GM12878 (cell line): ENCODE measurements at regions not wholly inside any gene's neighbourhood (a gene's known extent, or its start where the extent isn't known, plus 50 kb on each side); places are given as distances from the start of the nearest gene placed in this dataset.

ENCODE experiments used
- ATAC-seq: fragments of 200-7000 bp; cut with Tn5 transposase; 3 replicates; pipeline ENCODE4 v1.9.1; 2020; ENCODE audit warnings: mild to moderate bottlenecking, moderate library complexity
- BruUV-seq: library from RNA; stranded (reverse); fragments of 400-500 nt; replicated peaks from 2 replicates; lab custom pipeline; 2021; lab: Mats Ljungman, UMichigan
- CTCF ChIA-PET: fragments of 300-600 bp; sonication (Branson Sonifier 250); formaldehyde crosslinking; extraction: SDS; loops from one replicate; lab custom pipeline; 2021; ENCODE audit warnings: inconsistent platforms; lab: Yijun Ruan, JAX
- POLR2A ChIA-PET: fragments of 350-600 bp; formaldehyde crosslinking; extraction: SDS; loops from one replicate; lab custom pipeline; 2021; ENCODE audit warnings: inconsistent platforms; lab: Charles Lee
- RAD21 ChIA-PET: fragments of 300-600 bp; sonication (Branson Sonifier 250); formaldehyde crosslinking; loops from one replicate; lab custom pipeline; 2023; ENCODE audit warnings: antibody characterized with exemption; ENCODE audit not compliant: unreplicated experiment; lab: Charles Lee
- SMC1A ChIA-PET: fragments of 300-600 bp; sonication (Branson Sonifier 250); formaldehyde crosslinking; loops from one replicate; lab custom pipeline; 2023; ENCODE audit not compliant: unreplicated experiment, uncharacterized antibody; lab: Charles Lee
- DNase-seq: peaks from one replicate; pipeline ENCODE4 v3.0.0-alpha.2; 2011; ENCODE audit warnings: low read depth, low spot score
- FAIRE-seq: peaks from 3 replicates; lab custom pipeline; 2011; peaks lifted over from hg19 to GRCh38; lab: Jason Lieb, UNC
- H2AFZ ChIP-seq: 2 replicates; pipeline ENCODE4 v1.6.0; 2011; ENCODE audit warnings: low read depth, low read length, control low read depth; ENCODE audit not compliant: control insufficient read depth
- H3K27ac ChIP-seq: 2 replicates; pipeline ENCODE4 v1.5.1; 2011; ENCODE audit warnings: control low read depth; ENCODE audit not compliant: control insufficient read depth, insufficient read depth
- H3K27me3 ChIP-seq, 2 experiments: replicated peaks in 1 of 2; 2 replicates each; pipeline versions ENCODE4 v1.6.0 to v1.6.1; 2011; ENCODE audit warnings: low read length in 1 of 2; ENCODE audit not compliant: control insufficient read depth in 2 of 2, insufficient read depth in 2 of 2
- H3K36me3 ChIP-seq, 2 experiments: 2 replicates each; pipeline ENCODE4 v1.5.1; 2011; ENCODE audit warnings: low read length in 1 of 2; ENCODE audit not compliant: control insufficient read depth in 2 of 2, insufficient read depth in 2 of 2
- H3K4me1 ChIP-seq: 2 replicates; pipeline ENCODE4 v1.6.1; 2011; ENCODE audit warnings: mild to moderate bottlenecking, low read length, moderate library complexity, mixed read lengths; ENCODE audit not compliant: control insufficient read depth, insufficient read depth
- H3K4me2 ChIP-seq: 2 replicates; pipeline ENCODE4 v1.6.0; 2011; ENCODE audit warnings: control low read depth; ENCODE audit not compliant: control insufficient read depth, insufficient read depth
- H3K4me3 ChIP-seq: fragments of 200-600 bp; sonication (generic); 2 replicates; pipeline ENCODE4 v1.5.1; 2016
- H3K79me2 ChIP-seq: 2 replicates; pipeline ENCODE4 v1.6.0; 2011; ENCODE audit warnings: low read length; ENCODE audit not compliant: control insufficient read depth, insufficient read depth
- H3K9ac ChIP-seq: 2 replicates; pipeline ENCODE4 v1.8.0; 2011; ENCODE audit warnings: low read length, control low read depth, mixed read lengths; ENCODE audit not compliant: control insufficient read depth, insufficient read depth
- H3K9me3 ChIP-seq: replicated peaks from 3 replicates; pipeline ENCODE4 v1.5.1; 2011; ENCODE audit warnings: mild to moderate bottlenecking, low read length; ENCODE audit not compliant: control insufficient read depth, insufficient read depth
- H4K20me1 ChIP-seq: 2 replicates; pipeline ENCODE4 v1.6.0; 2011; ENCODE audit not compliant: control insufficient read depth, insufficient read depth
- BCL11A ChIP-seq: IDR thresholded peaks from 2 replicates; pipeline ENCODE4 v1.6.1; 2011; ENCODE audit warnings: low read depth, low read length
- CBFB ChIP-seq: IDR thresholded peaks from 2 replicates; pipeline ENCODE4 v1.6.1; 2016; ENCODE audit warnings: antibody characterized with exemption, low read depth
- CBX5 ChIP-seq: sonication (generic); IDR thresholded peaks from 2 replicates; pipeline ENCODE4 v1.6.1; 2016; ENCODE audit warnings: low read depth, moderate library complexity, mild to moderate bottlenecking, inconsistent platforms
- CHD2 ChIP-seq: IDR thresholded peaks from 2 replicates; pipeline ENCODE4 v1.6.1; 2011; ENCODE audit warnings: low read depth, low read length, improper control_type of control experiment, borderline replicate concordance
- EP300 ChIP-seq, 2 experiments: fragments of 150-350 bp in 1 of 2; IDR thresholded peaks; 2 replicates each; pipeline ENCODE4 v1.6.1; 2011 to 2012; ENCODE audit warnings: low read depth in 2 of 2, low read length in 2 of 2, borderline replicate concordance in 1 of 2, improper control_type of control experiment in 1 of 2, inconsistent platforms in 1 of 2; ENCODE audit not compliant: control insufficient read depth in 1 of 2
- ESRRA ChIP-seq: IDR thresholded peaks from 2 replicates; pipeline ENCODE4 v1.6.1; 2012; ENCODE audit warnings: mild to moderate bottlenecking, low read length, improper control_type of control experiment
- FOXM1 ChIP-seq: IDR thresholded peaks from 2 replicates; pipeline ENCODE4 v1.6.1; 2012; ENCODE audit warnings: low read depth, mild to moderate bottlenecking, inconsistent platforms, low read length, moderate library complexity
- PBX3 ChIP-seq: IDR thresholded peaks from 2 replicates; pipeline ENCODE4 v1.6.1; 2011; ENCODE audit warnings: mild to moderate bottlenecking, low read depth, low read length, moderate library complexity; ENCODE audit not compliant: insufficient replicate concordance
- SMARCA5 ChIP-seq: fragments of 450-650 bp; IDR thresholded peaks from 2 replicates; pipeline ENCODE4 v1.6.1; 2017; ENCODE audit warnings: mild to moderate bottlenecking
- SUPT20H ChIP-seq: IDR thresholded peaks from 2 replicates; pipeline ENCODE4 v1.6.1; 2011; ENCODE audit warnings: low read depth, mild to moderate bottlenecking, low read length, moderate library complexity, borderline replicate concordance; ENCODE audit not compliant: control insufficient read depth
- TCF7 ChIP-seq: IDR thresholded peaks from 2 replicates; pipeline ENCODE4 v1.6.1; 2014; ENCODE audit warnings: antibody characterized with exemption, borderline replicate concordance
- WRNIP1 ChIP-seq: IDR thresholded peaks from 2 replicates; pipeline ENCODE4 v1.6.1; 2011; ENCODE audit warnings: low read depth, low read length, improper control_type of control experiment, borderline replicate concordance
- YY1 ChIP-seq: IDR thresholded peaks from 2 replicates; pipeline ENCODE4 v1.6.1; 2011; ENCODE audit warnings: low read depth, mild to moderate bottlenecking, low read length
- ZNF274 ChIP-seq: IDR thresholded peaks from one replicate; pipeline ENCODE4 v1.8.0; 2011; ENCODE audit not compliant: insufficient read length, insufficient read depth
- ZNF592 ChIP-seq: fragments of 450-650 bp; IDR thresholded peaks from 2 replicates; pipeline ENCODE4 v1.6.1; 2017; ENCODE audit warnings: mild to moderate bottlenecking, moderate library complexity
- WGBS: methylation state at CpG from one replicate; pipeline ENCODE4 v1.1.6; 2016; ENCODE audit warnings: low lambda C conversion rate; ENCODE audit not compliant: insufficient replicate concordance, insufficient coverage; ENCODE audit errors: missing lambda C conversion rate; 5-methylcytosine and 5-hydroxymethylcytosine counted together
- in situ Hi-C: fragments of 300-500 bp; cut with MboI; formaldehyde crosslinking; loops from 9 replicates; pipeline ENCODE4 v1.14.3; 2018; ENCODE audit warnings: mixed read lengths
- intact Hi-C: fragments of 100-400 bp; cut with micrococcal nuclease; formaldehyde crosslinking; loops from one replicate; pipeline ENCODE4 v1.14.2; 2022; ENCODE audit not compliant: unreplicated experiment
- TF ChIP-seq, protein P1 (sequence below): fragments of 450-650 bp; IDR thresholded peaks from 2 replicates; pipeline ENCODE4 v1.6.1; 2017; ENCODE audit warnings: mild to moderate bottlenecking, low read depth, inconsistent platforms; ENCODE audit not compliant: poor library complexity, severe bottlenecking
- TF ChIP-seq, protein P2 (sequence below): IDR thresholded peaks from 2 replicates; pipeline ENCODE4 v1.6.1; 2011; ENCODE audit warnings: borderline replicate concordance, low read depth, mild to moderate bottlenecking, moderate library complexity, mixed read lengths, low read length; ENCODE audit not compliant: insufficient read depth; ENCODE audit errors: extremely low read length

GRCh38 chrX:97895751-97896150 lies 1012.0 kb downstream of the RPA4 start:
- BruUV-seq: no TSS peak
- SMC1A ChIA-PET: no interaction called here
- ATAC-seq (no peak), DNase-seq (no peak), FAIRE-seq (no peak)
- H3K9me3 ChIP-seq: no peaks in the 10 kb centered on the region
- TF ChIP-seq ZNF592 (no peak), PBX3 (no peak), BCL11A (no peak), YY1 (no peak), EP300 (IDR thresholded peaks at IDR 0.05; ENCODE audit: borderline replicate concordance in 1 of 2, control insufficient read depth in 1 of 2, low read depth in 2 of 2, low read length in 2 of 2) (no peak), SMARCA5 (no peak), FOXM1 (no peak), ESRRA (no peak), TCF7 (no peak), SUPT20H (no peak), ZNF274 (no peak), WRNIP1 (no peak), CBX5 (no peak), CBFB (no peak), CHD2 (no peak)
- TF ChIP-seq, protein P1, sequence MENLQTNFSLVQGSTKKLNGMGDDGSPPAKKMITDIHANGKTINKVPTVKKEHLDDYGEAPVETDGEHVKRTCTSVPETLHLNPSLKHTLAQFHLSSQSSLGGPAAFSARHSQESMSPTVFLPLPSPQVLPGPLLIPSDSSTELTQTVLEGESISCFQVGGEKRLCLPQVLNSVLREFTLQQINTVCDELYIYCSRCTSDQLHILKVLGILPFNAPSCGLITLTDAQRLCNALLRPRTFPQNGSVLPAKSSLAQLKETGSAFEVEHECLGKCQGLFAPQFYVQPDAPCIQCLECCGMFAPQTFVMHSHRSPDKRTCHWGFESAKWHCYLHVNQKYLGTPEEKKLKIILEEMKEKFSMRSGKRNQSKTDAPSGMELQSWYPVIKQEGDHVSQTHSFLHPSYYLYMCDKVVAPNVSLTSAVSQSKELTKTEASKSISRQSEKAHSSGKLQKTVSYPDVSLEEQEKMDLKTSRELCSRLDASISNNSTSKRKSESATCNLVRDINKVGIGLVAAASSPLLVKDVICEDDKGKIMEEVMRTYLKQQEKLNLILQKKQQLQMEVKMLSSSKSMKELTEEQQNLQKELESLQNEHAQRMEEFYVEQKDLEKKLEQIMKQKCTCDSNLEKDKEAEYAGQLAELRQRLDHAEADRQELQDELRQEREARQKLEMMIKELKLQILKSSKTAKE: no peak
- TF ChIP-seq, protein P2, sequence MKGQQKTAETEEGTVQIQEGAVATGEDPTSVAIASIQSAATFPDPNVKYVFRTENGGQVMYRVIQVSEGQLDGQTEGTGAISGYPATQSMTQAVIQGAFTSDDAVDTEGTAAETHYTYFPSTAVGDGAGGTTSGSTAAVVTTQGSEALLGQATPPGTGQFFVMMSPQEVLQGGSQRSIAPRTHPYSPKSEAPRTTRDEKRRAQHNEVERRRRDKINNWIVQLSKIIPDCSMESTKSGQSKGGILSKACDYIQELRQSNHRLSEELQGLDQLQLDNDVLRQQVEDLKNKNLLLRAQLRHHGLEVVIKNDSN: no peak
- H2AFZ ChIP-seq: no peak overlapping the region
- H3K27ac ChIP-seq: no peak overlapping the region
- H3K4me1 ChIP-seq: no peaks in the 10 kb centered on the region
- CTCF ChIA-PET: no interaction called here
- whole genome bisulfite sequencing: 0% methylated on average over 1 of the region's 1 CpG
- H3K4me2 ChIP-seq: no peak overlapping the region
- H3K79me2 ChIP-seq: no peaks in the 10 kb centered on the region
- no peaks in the 10 kb centered on the region for H3K27me3 ChIP-seq
- RAD21 ChIA-PET: no interaction called here
- no peak overlapping the region for H3K9ac ChIP-seq
- H3K4me3 ChIP-seq: no peak overlapping the region
- in situ Hi-C loops: no loop called here
- POLR2A ChIA-PET: no interaction called here
- no peaks in the 10 kb centered on the region for H4K20me1 ChIP-seq
- no peaks in the 10 kb centered on the region for H3K36me3 ChIP-seq
- intact Hi-C loops: no loop called here
